ENCODE measurements at regions not wholly inside any gene's neighbourhood (a gene's known extent, or its start where the extent isn't known, plus 50 kb on each side); places are given as distances from the start of the nearest gene placed in this dataset.

- TF ChIP-seq POLR2A (IDR thresholded peaks at IDR 0.05) (no peak), CTCF (IDR thresholded peaks at IDR 0.05) (no peak), EP300 (IDR thresholded peaks at IDR 0.05) (no peak)
Measured at GRCh38 chr1:101119289-101119688, 93.7 kb upstream of the DPH5 start.

All from tibial nerve (tissue), 4 donors.